Effector memory CD4-positive, alpha-beta T cell (primary cell): ENCODE measurements at regions not wholly inside any gene's neighbourhood (a gene's known extent, or its start where the extent isn't known, plus 50 kb on each side); places are given as distances from the start of the nearest gene placed in this dataset.

Experiments used
- DNase-seq, 3 donors: peaks; one replicate each; pipeline ENCODE4 v3.0.0-alpha.2; 2020
- H3K27ac ChIP-seq: 2 replicates; pipeline ENCODE4 v1.7.0; 2013; ENCODE audit warnings: mild to moderate bottlenecking, low read length, moderate library complexity; ENCODE audit not compliant: insufficient read depth, poor library complexity, severe bottlenecking
- H3K27me3 ChIP-seq: replicated peaks from 2 replicates; pipeline ENCODE4 v1.7.0; 2013; ENCODE audit warnings: mild to moderate bottlenecking, low read length; ENCODE audit not compliant: insufficient read depth, control insufficient read depth, poor library complexity, severe bottlenecking
- H3K36me3 ChIP-seq: 2 replicates; pipeline ENCODE4 v1.7.0; 2013; ENCODE audit warnings: mild to moderate bottlenecking, low read length, moderate library complexity; ENCODE audit not compliant: control insufficient read depth, insufficient read depth
- H3K4me1 ChIP-seq: 2 replicates; pipeline ENCODE4 v1.7.0; 2013; ENCODE audit warnings: low read length, mild to moderate bottlenecking; ENCODE audit not compliant: control insufficient read depth, insufficient read depth, poor library complexity, severe bottlenecking
- H3K4me3 ChIP-seq: 2 replicates; pipeline ENCODE4 v1.7.0; 2013; ENCODE audit warnings: low read length, low read depth, mild to moderate bottlenecking; ENCODE audit not compliant: insufficient read depth, poor library complexity, severe bottlenecking
- H3K9me3 ChIP-seq: 2 replicates; pipeline ENCODE4 v1.7.0; 2013; ENCODE audit warnings: mild to moderate bottlenecking, low read length, moderate library complexity; ENCODE audit not compliant: control insufficient read depth

GRCh38 chr13:73248154-73248553 lies 189.3 kb downstream of the KLF5 start:
- Histone ChIP-seq H3K27ac (no peak overlapping the region), H3K4me1 (no peaks in the 10 kb centered on the region), H3K36me3 (no peaks in the 10 kb centered on the region), H3K27me3 (no peaks in the 10 kb centered on the region), H3K4me3 (no peak overlapping the region), H3K9me3 (no peaks in the 10 kb centered on the region)
- DNase-seq: no peak

GRCh38 chr13:73245246-73245645 lies 186.4 kb downstream of the KLF5 start:
- DNase-seq: no peak
- H3K4me3 ChIP-seq: no peak overlapping the region

GRCh38 chr13:73244467-73244866 lies 185.7 kb downstream of the KLF5 start:
- no peak for DNase-seq
- Histone ChIP-seq H3K4me1 (no peaks in the 10 kb centered on the region), H3K4me3 (no peak overlapping the region), H3K9me3 (no peaks in the 10 kb centered on the region), H3K27me3 (no peaks in the 10 kb centered on the region), H3K36me3 (no peaks in the 10 kb centered on the region), H3K27ac (no peak overlapping the region)

More at GRCh38 chr13:73245246-73245645, 186.4 kb downstream of the KLF5 start:
- Histone ChIP-seq H3K9me3 (no peaks in the 10 kb centered on the region), H3K36me3 (no peaks in the 10 kb centered on the region), H3K27ac (no peak overlapping the region), H3K27me3 (no peaks in the 10 kb centered on the region), H3K4me1 (no peaks in the 10 kb centered on the region)

GRCh38 chr13:73242515-73243015 lies 183.8 kb downstream of the KLF5 start:
- DNase-seq: no peak
- Histone ChIP-seq H3K4me1 (no peaks in the 10 kb centered on the region), H3K27me3 (no peaks in the 10 kb centered on the region), H3K4me3 (no peak overlapping the region), H3K9me3 (no peaks in the 10 kb centered on the region), H3K27ac (no peak overlapping the region), H3K36me3 (no peaks in the 10 kb centered on the region)

GRCh38 chr13:73240193-73240592 lies 181.4 kb downstream of the KLF5 start:
- H3K4me1 ChIP-seq: no peaks in the 10 kb centered on the region
- H3K27ac ChIP-seq: no peak overlapping the region
- H3K36me3 ChIP-seq: no peaks in the 10 kb centered on the region
- DNase-seq: no peak
- no peak overlapping the region for H3K4me3 ChIP-seq
- H3K27me3 ChIP-seq: no peaks in the 10 kb centered on the region
- H3K9me3 ChIP-seq: no peaks in the 10 kb centered on the region

GRCh38 chr13:73235385-73235784 lies 176.6 kb downstream of the KLF5 start:
- DNase-seq: no peak
- Histone ChIP-seq H3K4me1 (peaks cover 9% of the 10 kb centered on the region), H3K36me3 (no peaks in the 10 kb centered on the region), H3K9me3 (no peaks in the 10 kb centered on the region), H3K27me3 (no peaks in the 10 kb centered on the region), H3K4me3 (no peak overlapping the region), H3K27ac (no peak overlapping the region)

GRCh38 chr13:73231471-73231870 lies 172.7 kb downstream of the KLF5 start:
- no peak overlapping the region for H3K27ac ChIP-seq
- no peaks in the 10 kb centered on the region for H3K9me3 ChIP-seq
- no peaks in the 10 kb centered on the region for H3K36me3 ChIP-seq
- no peaks in the 10 kb centered on the region for H3K27me3 ChIP-seq
- no peak overlapping the region for H3K4me3 ChIP-seq
- no peak for DNase-seq
- peaks cover 13% of the 10 kb centered on the region for H3K4me1 ChIP-seq

GRCh38 chr13:73230716-73231115 lies 171.9 kb downstream of the KLF5 start:
- no peak for DNase-seq
- Histone ChIP-seq H3K36me3 (no peaks in the 10 kb centered on the region), H3K4me3 (no peak overlapping the region), H3K4me1 (peaks cover 13% of the 10 kb centered on the region), H3K9me3 (no peaks in the 10 kb centered on the region), H3K27ac (no peak overlapping the region), H3K27me3 (no peaks in the 10 kb centered on the region)

- DNase-seq: no peak
- H3K4me1 ChIP-seq: peaks cover 13% of the 10 kb centered on the region
- no peak overlapping the region for H3K4me3 ChIP-seq
- no peak overlapping the region for H3K27ac ChIP-seq
- H3K9me3 ChIP-seq: no peaks in the 10 kb centered on the region
- no peaks in the 10 kb centered on the region for H3K36me3 ChIP-seq
- no peaks in the 10 kb centered on the region for H3K27me3 ChIP-seq
Measured at GRCh38 chr13:73228546-73228945, 169.7 kb downstream of the KLF5 start.

- DNase-seq: no peak
- H3K4me1 ChIP-seq: peaks cover 9% of the 10 kb centered on the region
- H3K9me3 ChIP-seq: no peaks in the 10 kb centered on the region
- H3K27ac ChIP-seq: no peak overlapping the region
- H3K36me3 ChIP-seq: no peaks in the 10 kb centered on the region
- no peak overlapping the region for H3K4me3 ChIP-seq
- no peaks in the 10 kb centered on the region for H3K27me3 ChIP-seq
Measured at GRCh38 chr13:73225990-73226389, 167.2 kb downstream of the KLF5 start.

- H3K27me3 ChIP-seq: no peaks in the 10 kb centered on the region
- H3K4me1 ChIP-seq: peaks cover 4% of the 10 kb centered on the region
- no peak overlapping the region for H3K27ac ChIP-seq
- H3K4me3 ChIP-seq: no peak overlapping the region
- H3K36me3 ChIP-seq: no peaks in the 10 kb centered on the region
- no peak for DNase-seq
- H3K9me3 ChIP-seq: no peaks in the 10 kb centered on the region
Measured at GRCh38 chr13:73224703-73225102, 165.9 kb downstream of the KLF5 start.
